AG04450 (cell line): ENCODE measurements at regions not wholly inside any gene's neighbourhood (a gene's known extent, or its start where the extent isn't known, plus 50 kb on each side); places are given as distances from the start of the nearest gene placed in this dataset.

Experiments used
- CTCF ChIA-PET: fragments of 300-600, 350-600 bp; formaldehyde crosslinking; extraction: SDS; loops from one replicate; lab custom pipeline; 2022; ENCODE audit warnings: antibody characterized with exemption, inconsistent platforms; lab: Charles Lee
- POLR2A ChIA-PET: fragments of 350-600 bp; formaldehyde crosslinking; extraction: SDS; loops from one replicate; lab custom pipeline; 2021; ENCODE audit warnings: antibody characterized with exemption, inconsistent platforms; lab: Yijun Ruan, JAX
- DNase-seq: peaks from one replicate; pipeline ENCODE4 v3.0.0-alpha.2; 2011; ENCODE audit warnings: low read depth, low spot score
- H3K27ac ChIP-seq: one replicate; pipeline ENCODE4 v1.5.1; 2012; ENCODE audit warnings: low read depth, low read length, control low read depth
- H3K27me3 ChIP-seq: one replicate; pipeline ENCODE4 v1.6.0; 2012; ENCODE audit warnings: low read length; ENCODE audit not compliant: control insufficient read depth, insufficient read depth
- H3K4me3 ChIP-seq: 2 replicates; pipeline ENCODE4 v1.5.1; 2011; ENCODE audit warnings: mild to moderate bottlenecking, low read depth, low read length, control low read depth
- H3K9me3 ChIP-seq: 2 replicates; pipeline ENCODE4 v1.5.1; 2012; ENCODE audit warnings: low read length; ENCODE audit not compliant: control insufficient read depth, insufficient read depth
- CTCF ChIP-seq: IDR thresholded peaks from 2 replicates; pipeline ENCODE4 v1.5.1; 2011; ENCODE audit warnings: low read depth, low read length, control low read depth, inconsistent platforms

DNA sequence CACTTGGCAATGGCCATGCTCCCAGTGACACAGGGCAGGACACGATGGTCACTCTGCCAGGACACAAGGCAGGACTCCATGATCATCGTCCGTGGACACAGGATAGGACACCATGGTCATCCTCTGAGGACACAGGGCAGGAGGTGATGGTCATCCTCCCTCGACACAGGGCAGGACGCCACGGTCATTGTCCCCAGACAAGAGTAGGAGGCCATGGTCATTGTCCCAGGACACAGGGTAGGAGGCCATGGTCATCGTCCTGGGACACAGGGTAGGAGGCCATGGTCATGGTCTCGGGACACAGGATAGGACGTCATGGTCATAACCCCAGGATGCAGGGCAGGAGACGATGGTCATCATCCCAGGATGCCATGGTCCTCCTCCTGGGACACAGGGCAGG lies 289.2 kb downstream of the TCERG1L start:
- Histone ChIP-seq H3K4me3 (no peak overlapping the region), H3K27me3 (no peaks in the 10 kb centered on the region), H3K9me3 (peaks cover 95% of the 10 kb centered on the region), H3K27ac (no peak overlapping the region)
- ChIA-PET POLR2A (no interaction called here), CTCF (no interaction called here)
- no peak for DNase-seq
- no peak for TF ChIP-seq CTCF

DNA sequence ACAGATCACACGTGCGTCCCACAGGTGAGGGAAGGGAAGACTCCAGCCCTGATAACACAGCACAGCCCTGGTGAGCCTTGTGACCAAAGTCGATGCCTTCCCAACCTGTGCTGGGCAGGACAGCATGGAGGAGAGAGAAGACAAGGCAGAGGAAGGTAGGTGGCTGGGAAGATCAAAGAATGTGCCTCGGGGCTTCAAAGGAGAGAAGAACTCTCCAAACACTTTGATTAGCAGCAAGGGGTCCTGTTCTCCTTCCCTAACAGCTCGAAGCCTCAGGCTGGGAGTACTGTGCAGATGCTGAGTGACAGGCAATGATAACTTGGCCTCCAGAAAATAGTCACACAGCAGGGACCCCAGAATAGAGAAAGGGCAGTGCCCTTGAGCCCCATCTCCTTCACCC lies 288.5 kb downstream of the TCERG1L start:
- H3K27me3 ChIP-seq = no peaks in the 10 kb centered on the region
- CTCF ChIA-PET = no interaction called here
- POLR2A ChIA-PET = no interaction called here
- no peak overlapping the region for H3K4me3 ChIP-seq
- DNase-seq = no peak
- H3K9me3 ChIP-seq = peaks cover 94% of the 10 kb centered on the region
- no peak for TF ChIP-seq CTCF
- H3K27ac ChIP-seq = no peak overlapping the region

DNA sequence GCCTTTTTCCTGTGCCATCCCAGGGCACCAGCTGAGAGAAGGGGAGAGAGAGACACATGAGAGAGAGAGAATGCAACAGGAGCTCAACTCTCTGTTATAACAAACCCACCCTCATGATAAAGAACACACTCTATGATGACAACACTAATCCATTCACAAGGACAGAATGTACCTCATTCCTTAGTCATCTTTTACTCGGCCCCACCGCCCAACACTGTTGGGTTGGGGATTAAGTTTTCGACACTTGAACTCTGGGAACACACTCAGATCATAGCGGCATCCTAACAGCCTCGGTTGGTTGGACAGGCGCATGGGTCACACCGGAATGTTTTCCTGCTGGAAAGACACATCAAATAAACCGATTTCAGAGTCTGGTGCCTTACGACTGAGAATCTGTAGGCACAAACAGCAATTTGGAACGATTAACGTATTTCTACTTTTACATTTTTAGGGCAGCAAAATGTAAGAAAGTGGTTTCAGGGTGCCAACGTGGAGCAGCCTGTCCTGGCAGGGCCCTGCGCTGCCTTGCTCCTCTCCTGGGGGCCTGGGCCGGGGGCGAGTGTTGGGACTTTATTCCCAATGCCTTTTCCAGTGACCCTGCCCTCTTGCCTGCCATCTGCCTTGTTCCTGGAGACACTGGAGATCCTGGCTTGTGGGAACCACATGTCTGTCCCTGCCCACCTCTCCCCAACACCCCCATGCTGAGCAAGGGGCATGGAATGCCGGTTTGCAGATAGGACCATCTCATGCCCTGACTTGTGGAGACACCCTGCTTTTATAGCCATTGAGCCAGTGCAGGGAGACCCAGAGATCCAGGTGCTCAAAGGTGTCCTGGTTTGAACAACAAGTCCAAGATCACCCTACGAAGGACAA lies 287.0 kb downstream of the TCERG1L start:
- H3K27ac ChIP-seq = no peak overlapping the region
- no peak for TF ChIP-seq CTCF
- H3K27me3 ChIP-seq = no peaks in the 10 kb centered on the region
- POLR2A ChIA-PET = no interaction called here
- H3K9me3 ChIP-seq = peaks cover 84% of the 10 kb centered on the region
- no peak for DNase-seq
- no peak overlapping the region for H3K4me3 ChIP-seq
- CTCF ChIA-PET = no interaction called here

DNA sequence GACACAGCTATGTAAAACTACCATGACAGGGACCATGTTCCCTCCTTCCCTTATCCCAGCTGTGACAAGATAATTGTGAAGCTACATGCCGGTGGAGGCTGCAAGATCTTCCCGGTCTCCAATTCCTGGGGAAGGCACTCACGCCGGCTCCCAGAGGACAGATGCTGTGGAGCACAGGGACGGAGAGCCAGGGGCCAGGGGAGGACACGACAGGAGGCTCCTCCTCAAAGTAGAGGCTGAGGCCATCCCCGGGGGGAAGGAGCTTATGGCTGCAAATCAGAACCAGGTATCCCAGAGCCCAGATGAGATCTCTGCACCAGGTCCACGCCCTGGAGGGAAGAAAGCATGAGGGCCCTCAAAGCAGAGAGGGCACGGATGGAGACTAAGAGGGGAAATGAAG lies 286.2 kb downstream of the TCERG1L start:
- ChIA-PET POLR2A (no interaction called here), CTCF (no interaction called here)
- Histone ChIP-seq H3K9me3 (peaks cover 83% of the 10 kb centered on the region), H3K27ac (no peak overlapping the region), H3K27me3 (no peaks in the 10 kb centered on the region), H3K4me3 (no peak overlapping the region)
- no peak for DNase-seq
- no peak for TF ChIP-seq CTCF

DNA sequence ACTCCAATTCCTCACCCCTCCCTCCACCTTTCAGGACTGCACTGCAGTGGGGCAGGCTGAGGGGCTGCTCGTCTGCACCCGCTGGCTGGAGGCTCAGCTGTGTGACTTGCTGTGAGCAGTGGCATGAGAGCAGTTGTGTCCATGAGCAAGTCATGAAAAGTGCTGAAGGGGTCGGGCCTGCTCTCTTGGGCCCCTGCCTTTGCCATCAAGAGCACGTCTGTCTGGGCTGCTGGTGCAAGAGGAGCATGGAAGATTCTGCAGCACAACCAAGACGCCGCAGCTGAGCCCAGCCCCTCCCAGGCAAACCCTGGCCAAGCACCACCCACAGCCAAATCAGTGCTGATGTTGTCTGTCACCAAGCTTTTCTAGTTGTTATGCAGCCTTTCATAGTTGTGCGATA lies 284.3 kb downstream of the TCERG1L start:
- ChIA-PET CTCF (no interaction called here), POLR2A (no interaction called here)
- H3K27me3 ChIP-seq = no peaks in the 10 kb centered on the region
- H3K9me3 ChIP-seq = peaks cover 74% of the 10 kb centered on the region
- TF ChIP-seq CTCF = no peak
- H3K4me3 ChIP-seq = no peak overlapping the region
- no peak for DNase-seq
- no peak overlapping the region for H3K27ac ChIP-seq
